ENCODE measurements at regions not wholly inside any gene's neighbourhood (a gene's known extent, or its start where the extent isn't known, plus 50 kb on each side); places are given as distances from the start of the nearest gene placed in this dataset.

- TF ChIP-seq CTCF (IDR thresholded peaks at IDR 0.05) (no peak), POLR2A (IDR thresholded peaks at IDR 0.05) (no peak)
Measured at GRCh38 chr18:78630981-78631510, 348.6 kb upstream of the SALL3 start.
